ENCODE measurements at regions not wholly inside any gene's neighbourhood (a gene's known extent, or its start where the extent isn't known, plus 50 kb on each side); places are given as distances from the start of the nearest gene placed in this dataset.
A peak's percentile ranks its signal among the peaks of the same experiment; 100 is the strongest.

DNA sequence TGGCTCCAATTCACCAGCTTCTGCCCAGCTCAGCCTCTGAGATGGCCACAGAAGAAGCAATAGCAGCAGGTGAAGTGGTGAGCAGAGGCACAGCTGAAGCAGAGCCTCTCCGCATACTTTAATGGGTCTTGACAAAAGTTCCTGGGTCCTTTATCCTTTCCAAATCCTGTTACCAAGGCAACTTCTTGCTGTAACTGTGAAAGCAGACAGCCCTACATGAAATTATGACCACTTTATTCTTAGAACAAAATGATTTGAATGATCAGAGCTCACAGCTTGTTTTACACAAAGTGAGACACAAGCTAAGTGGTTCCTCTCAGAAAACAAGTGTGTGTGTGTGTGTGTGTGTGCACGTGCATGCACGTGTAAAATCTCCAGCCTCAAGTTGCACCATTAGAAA is 245.6 kb downstream of the HTR7 start:
- TF ChIP-seq, protein P1, sequence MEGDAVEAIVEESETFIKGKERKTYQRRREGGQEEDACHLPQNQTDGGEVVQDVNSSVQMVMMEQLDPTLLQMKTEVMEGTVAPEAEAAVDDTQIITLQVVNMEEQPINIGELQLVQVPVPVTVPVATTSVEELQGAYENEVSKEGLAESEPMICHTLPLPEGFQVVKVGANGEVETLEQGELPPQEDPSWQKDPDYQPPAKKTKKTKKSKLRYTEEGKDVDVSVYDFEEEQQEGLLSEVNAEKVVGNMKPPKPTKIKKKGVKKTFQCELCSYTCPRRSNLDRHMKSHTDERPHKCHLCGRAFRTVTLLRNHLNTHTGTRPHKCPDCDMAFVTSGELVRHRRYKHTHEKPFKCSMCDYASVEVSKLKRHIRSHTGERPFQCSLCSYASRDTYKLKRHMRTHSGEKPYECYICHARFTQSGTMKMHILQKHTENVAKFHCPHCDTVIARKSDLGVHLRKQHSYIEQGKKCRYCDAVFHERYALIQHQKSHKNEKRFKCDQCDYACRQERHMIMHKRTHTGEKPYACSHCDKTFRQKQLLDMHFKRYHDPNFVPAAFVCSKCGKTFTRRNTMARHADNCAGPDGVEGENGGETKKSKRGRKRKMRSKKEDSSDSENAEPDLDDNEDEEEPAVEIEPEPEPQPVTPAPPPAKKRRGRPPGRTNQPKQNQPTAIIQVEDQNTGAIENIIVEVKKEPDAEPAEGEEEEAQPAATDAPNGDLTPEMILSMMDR (IDR thresholded peaks at IDR 0.05; ENCODE audit: unreplicated experiment): no peak
- no peaks in the 10 kb centered on the region for H3K36me3 Mint-ChIP-seq (ENCODE audit: insufficient read depth)
- no peak overlapping the region for H3K4me3 Mint-ChIP-seq (ENCODE audit: low read depth)
- no peak for DNase-seq (ENCODE audit: low spot score, unreplicated experiment)
- no peak overlapping the region for H3K27ac Mint-ChIP-seq
- no peaks in the 10 kb centered on the region for H3K9me3 Mint-ChIP-seq (ENCODE audit: low read depth)
- H3K4me1 Mint-ChIP-seq (ENCODE audit: low read depth): no peaks in the 10 kb centered on the region
- no peaks in the 10 kb centered on the region for H3K27me3 Mint-ChIP-seq

- H3K36me3 Mint-ChIP-seq (ENCODE audit: insufficient read depth): no peaks in the 10 kb centered on the region
- no peaks in the 10 kb centered on the region for H3K9me3 Mint-ChIP-seq (ENCODE audit: low read depth)
- TF ChIP-seq, protein P1 (IDR thresholded peaks at IDR 0.05; ENCODE audit: unreplicated experiment): no peak
Observed at GRCh38 chr10:90614631-90615030, 243.2 kb downstream of the HTR7 start.

DNA sequence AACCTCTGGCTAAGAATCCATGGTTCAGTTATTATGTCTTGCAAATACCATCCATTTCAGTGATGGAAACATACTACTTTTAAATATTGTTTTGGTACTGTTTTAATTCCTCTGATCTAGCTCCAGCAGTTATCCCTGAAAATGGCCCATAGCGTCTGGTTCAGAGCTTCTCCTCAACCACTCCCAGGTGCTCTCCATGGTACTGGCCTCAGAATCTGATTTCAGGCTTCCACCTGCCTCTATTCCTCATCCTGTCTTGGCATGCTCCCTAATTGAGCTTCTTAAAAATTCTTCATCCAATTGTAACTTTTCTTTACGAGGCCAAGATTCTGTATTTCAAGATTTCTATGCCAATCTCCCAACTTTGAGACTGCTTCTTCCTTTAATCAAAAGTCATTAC is 236.3 kb downstream of the HTR7 start:
- H3K27ac Mint-ChIP-seq: no peak overlapping the region
- H3K4me1 Mint-ChIP-seq (ENCODE audit: low read depth): no peaks in the 10 kb centered on the region

More at GRCh38 chr10:90614631-90615030, 243.2 kb downstream of the HTR7 start:
- Mint-ChIP-seq H3K4me1 (ENCODE audit: low read depth) (no peaks in the 10 kb centered on the region), H3K27me3 (no peaks in the 10 kb centered on the region), H3K27ac (no peak overlapping the region), H3K4me3 (ENCODE audit: low read depth) (no peak overlapping the region)
- no peak for DNase-seq (ENCODE audit: low spot score, unreplicated experiment)

GRCh38 chr10:90635111-90635765 is 222.6 kb downstream of the HTR7 start:
- Mint-ChIP-seq H3K4me3 (ENCODE audit: low read depth) (no peak overlapping the region), H3K4me1 (ENCODE audit: low read depth) (no peaks in the 10 kb centered on the region), H3K9me3 (ENCODE audit: low read depth) (peaks cover 9% of the 10 kb centered on the region), H3K27ac (no peak overlapping the region), H3K27me3 (no peaks in the 10 kb centered on the region), H3K36me3 (ENCODE audit: insufficient read depth) (no peaks in the 10 kb centered on the region)
- no peak for DNase-seq (ENCODE audit: low spot score, unreplicated experiment)
- TF ChIP-seq, protein P1 (IDR thresholded peaks at IDR 0.05; ENCODE audit: unreplicated experiment): no peak

More for the DNA sequence above, 236.3 kb downstream of the HTR7 start:
- peak; percentile 31 for DNase-seq (ENCODE audit: low spot score, unreplicated experiment)
- Mint-ChIP-seq H3K9me3 (ENCODE audit: low read depth) (no peaks in the 10 kb centered on the region), H3K36me3 (ENCODE audit: insufficient read depth) (no peaks in the 10 kb centered on the region), H3K4me3 (ENCODE audit: low read depth) (no peak overlapping the region), H3K27me3 (no peaks in the 10 kb centered on the region)
- TF ChIP-seq, protein P1 (IDR thresholded peaks at IDR 0.05; ENCODE audit: unreplicated experiment): no peak

DNA sequence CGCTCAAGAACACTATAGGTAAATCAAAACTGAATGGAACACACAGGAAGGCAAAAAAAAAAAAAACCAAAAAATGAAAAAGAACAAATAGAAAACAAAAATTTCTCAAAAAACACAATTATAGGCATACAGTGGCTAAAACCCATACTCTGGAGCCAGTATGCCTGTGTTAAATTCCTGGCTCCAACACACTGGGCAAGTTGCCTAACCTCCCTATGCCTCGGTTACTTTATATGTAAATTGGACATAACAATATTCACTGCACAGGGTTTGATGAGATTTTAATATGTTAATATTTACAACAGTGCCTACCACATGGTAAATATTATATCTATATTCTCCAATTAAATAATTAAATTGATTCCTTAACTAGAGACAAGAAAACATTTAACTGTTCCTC is 217.1 kb downstream of the HTR7 start:
- Mint-ChIP-seq H3K36me3 (ENCODE audit: insufficient read depth) (no peaks in the 10 kb centered on the region), H3K9me3 (ENCODE audit: low read depth) (peaks cover 9% of the 10 kb centered on the region), H3K4me3 (ENCODE audit: low read depth) (no peak overlapping the region), H3K27me3 (no peaks in the 10 kb centered on the region), H3K4me1 (ENCODE audit: low read depth) (no peaks in the 10 kb centered on the region), H3K27ac (no peak overlapping the region)
- TF ChIP-seq, protein P1 (IDR thresholded peaks at IDR 0.05; ENCODE audit: unreplicated experiment): no peak
- DNase-seq (ENCODE audit: low spot score, unreplicated experiment): no peak
